Neural cell (in vitro differentiated cells): ENCODE measurements at regions not wholly inside any gene's neighbourhood (a gene's known extent, or its start where the extent isn't known, plus 50 kb on each side); places are given as distances from the start of the nearest gene placed in this dataset.

ENCODE experiments used
- H2AFZ ChIP-seq: fragments of 200-600, 300-800 bp; sonication (generic), shearing (Covaris generic); 2 replicates; pipeline ENCODE4 v1.6.0; 2014; ENCODE audit warnings: low read depth, mild to moderate bottlenecking, antibody characterized with exemption, low read length, moderate library complexity
- H3F3A ChIP-seq: fragments of 200-600 bp; shearing (Covaris generic); 2 replicates; pipeline ENCODE4 v1.6.1; 2016; ENCODE audit warnings: mild to moderate bottlenecking, moderate library complexity, mixed read lengths, antibody characterized with exemption, low read length; ENCODE audit not compliant: insufficient read depth, poor library complexity, severe bottlenecking
- H3K27ac ChIP-seq: fragments of 200-600, 300-800 bp; sonication (generic), shearing (Covaris generic); 2 replicates; pipeline ENCODE4 v1.5.1; 2014; ENCODE audit warnings: mild to moderate bottlenecking, low read length, moderate library complexity
- H3K27me3 ChIP-seq: fragments of 300-800, 200-600 bp; sonication (generic), shearing (Covaris generic); 2 replicates; pipeline ENCODE4 v1.6.0; 2014; ENCODE audit warnings: mild to moderate bottlenecking, low read depth, low read length, moderate library complexity; ENCODE audit not compliant: insufficient read depth
- H3K36me3 ChIP-seq: fragments of 300-800, 200-600 bp; sonication (generic), shearing (Covaris generic); 2 replicates; pipeline ENCODE4 v1.5.1; 2014; ENCODE audit warnings: mild to moderate bottlenecking, antibody characterized with exemption, low read length, moderate library complexity; ENCODE audit not compliant: insufficient read depth
- H3K4me2 ChIP-seq: fragments of 300-800, 200-600 bp; sonication (generic), shearing (Covaris generic); 2 replicates; pipeline ENCODE4 v1.6.0; 2014; ENCODE audit warnings: mild to moderate bottlenecking, low read length
- H3K4me3 ChIP-seq: fragments of 300-800, 200-600 bp; sonication (generic), shearing (Covaris generic); 2 replicates; pipeline ENCODE4 v1.5.1; 2014; ENCODE audit warnings: mild to moderate bottlenecking, low read length, moderate library complexity
- H3K79me2 ChIP-seq: fragments of 200-600 bp; shearing (Covaris generic); replicated peaks from 2 replicates; pipeline ENCODE4 v1.6.0; 2014; ENCODE audit warnings: mild to moderate bottlenecking, low read length, moderate library complexity; ENCODE audit not compliant: insufficient read depth
- H3K9ac ChIP-seq: fragments of 300-800, 200-600 bp; sonication (generic), shearing (Covaris generic); 2 replicates; pipeline ENCODE4 v1.6.1; 2016; ENCODE audit warnings: mild to moderate bottlenecking, low read length, mixed read lengths
- H3K9me2 ChIP-seq: fragments of 200-600 bp; shearing (Covaris generic); 2 replicates; pipeline ENCODE4 v1.6.1; 2016; ENCODE audit warnings: mild to moderate bottlenecking, low read length, mixed read lengths; ENCODE audit not compliant: insufficient read depth
- H3K9me3 ChIP-seq: fragments of 200-600, 300-800 bp; sonication (generic), shearing (Covaris generic); 2 replicates; pipeline ENCODE4 v1.6.1; 2016; ENCODE audit warnings: mild to moderate bottlenecking, mixed run types, low read length, moderate library complexity, mixed read lengths
- H4K20me1 ChIP-seq: fragments of 200-600 bp; shearing (Covaris generic); 2 replicates; pipeline ENCODE4 v1.6.1; 2016; ENCODE audit warnings: mild to moderate bottlenecking, mixed run types; ENCODE audit not compliant: insufficient read depth
- CTCF ChIP-seq: fragments of 450-650 bp; IDR thresholded peaks from 2 replicates; pipeline ENCODE4 v1.5.1; 2014; ENCODE audit warnings: antibody characterized with exemption, mild to moderate bottlenecking, moderate library complexity; ENCODE audit not compliant: poor library complexity, severe bottlenecking
- EP300 ChIP-seq: fragments of 450-650 bp; conservative IDR thresholded peaks from 2 replicates; pipeline ENCODE4 v1.6.1; 2014; ENCODE audit warnings: antibody characterized with exemption, mild to moderate bottlenecking, moderate library complexity; ENCODE audit not compliant: poor library complexity, severe bottlenecking
- EZH2 ChIP-seq: fragments of 200-600, 300-800 bp; shearing (Covaris generic), sonication (generic); IDR thresholded peaks from 2 replicates; pipeline ENCODE4 v1.6.1; 2014; ENCODE audit warnings: antibody characterized with exemption, low read length, borderline replicate concordance, mild to moderate bottlenecking; ENCODE audit not compliant: insufficient read depth, poor library complexity, severe bottlenecking
- MXI1 ChIP-seq: fragments of 450-650 bp; conservative IDR thresholded peaks from 2 replicates; pipeline ENCODE4 v1.6.1; 2014; ENCODE audit warnings: antibody characterized with exemption, mild to moderate bottlenecking; ENCODE audit not compliant: poor library complexity, severe bottlenecking
- POLR2AphosphoS5 ChIP-seq: IDR thresholded peaks from 2 replicates; pipeline ENCODE4 v1.6.1; 2012
- RAD21 ChIP-seq: fragments of 450-650 bp; conservative IDR thresholded peaks from 2 replicates; pipeline ENCODE4 v1.6.1; 2014; ENCODE audit warnings: antibody characterized with exemption, mild to moderate bottlenecking, moderate library complexity
- REST ChIP-seq: IDR thresholded peaks from 2 replicates; pipeline ENCODE4 v1.6.1; 2012; ENCODE audit warnings: borderline replicate concordance
- SMC3 ChIP-seq: fragments of 450-650 bp; conservative IDR thresholded peaks from 2 replicates; pipeline ENCODE4 v1.6.1; 2014; ENCODE audit warnings: antibody characterized with exemption, mild to moderate bottlenecking, moderate library complexity; ENCODE audit not compliant: poor library complexity
- TAF1 ChIP-seq: IDR thresholded peaks from 2 replicates; pipeline ENCODE4 v1.6.1; 2012; ENCODE audit warnings: low read depth

GRCh38 chr3:79846148-79846933 is 78.5 kb upstream of the ROBO1 start:
- H4K20me1 ChIP-seq = no peaks in the 10 kb centered on the region
- no peaks in the 10 kb centered on the region for H3K9me3 ChIP-seq
- no peaks in the 10 kb centered on the region for H3K36me3 ChIP-seq
- H3K4me2 ChIP-seq = no peak overlapping the region
- H3K27ac ChIP-seq = no peak overlapping the region
- no peaks in the 10 kb centered on the region for H3K79me2 ChIP-seq
- TF ChIP-seq EP300 = no peak
- no peak for TF ChIP-seq POLR2AphosphoS5
- TF ChIP-seq TAF1 = no peak
- no peak for TF ChIP-seq CTCF
- TF ChIP-seq REST = no peak
- TF ChIP-seq SMC3 = no peak
- no peak for TF ChIP-seq RAD21
- no peak for TF ChIP-seq MXI1
- TF ChIP-seq EZH2 = no peak
- H3K9me2 ChIP-seq = no peaks in the 10 kb centered on the region
- H3K9ac ChIP-seq = no peak overlapping the region
- H3F3A ChIP-seq = no peaks in the 10 kb centered on the region
- H2AFZ ChIP-seq = no peak overlapping the region
- H3K4me3 ChIP-seq = no peak overlapping the region
- no peaks in the 10 kb centered on the region for H3K27me3 ChIP-seq

- no peaks in the 10 kb centered on the region for H3F3A ChIP-seq
- H3K9me3 ChIP-seq = no peaks in the 10 kb centered on the region
- H3K79me2 ChIP-seq = no peaks in the 10 kb centered on the region
- TF ChIP-seq SMC3 (no peak), REST (no peak), EP300 (no peak), CTCF (no peak), RAD21 (no peak), MXI1 (no peak), POLR2AphosphoS5 (no peak), EZH2 (no peak), TAF1 (no peak)
- H3K4me3 ChIP-seq = no peak overlapping the region
- no peaks in the 10 kb centered on the region for H3K36me3 ChIP-seq
- H3K9me2 ChIP-seq = no peaks in the 10 kb centered on the region
- no peak overlapping the region for H3K4me2 ChIP-seq
- H2AFZ ChIP-seq = no peak overlapping the region
- H3K27ac ChIP-seq = no peak overlapping the region
- H3K9ac ChIP-seq = no peak overlapping the region
- no peaks in the 10 kb centered on the region for H3K27me3 ChIP-seq
- H4K20me1 ChIP-seq = no peaks in the 10 kb centered on the region
Observed at GRCh38 chr3:79845546-79845945, 77.7 kb upstream of the ROBO1 start.
